GM18861 (cell line): ENCODE measurements at regions not wholly inside any gene's neighbourhood (a gene's known extent, or its start where the extent isn't known, plus 50 kb on each side); places are given as distances from the start of the nearest gene placed in this dataset.

Experiments used
- ATAC-seq: cut with Tn5 transposase; IDR thresholded peaks from one replicate; pipeline ENCODE4 v1.9.1; 2021; ENCODE audit not compliant: unreplicated experiment

DNA sequence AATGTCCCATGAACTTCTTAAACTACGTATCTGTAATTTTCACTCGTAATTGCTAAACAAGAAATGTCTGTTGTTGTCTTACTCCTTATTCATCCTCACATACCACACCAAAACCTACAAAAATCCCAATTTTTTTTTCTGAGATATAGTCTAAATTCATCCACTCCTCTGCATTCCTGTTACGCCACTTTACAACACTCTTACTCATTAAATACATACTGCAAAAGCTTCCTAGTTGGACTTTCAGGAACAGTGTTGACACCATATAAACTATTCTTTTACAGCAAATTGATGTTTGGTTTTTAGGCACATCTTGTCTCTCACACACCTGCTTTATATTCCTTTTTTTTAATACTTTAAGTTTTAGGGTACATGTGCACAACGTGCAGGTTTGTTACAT is 934.9 kb upstream of the CADM2 start:
- no peak for ATAC-seq

DNA sequence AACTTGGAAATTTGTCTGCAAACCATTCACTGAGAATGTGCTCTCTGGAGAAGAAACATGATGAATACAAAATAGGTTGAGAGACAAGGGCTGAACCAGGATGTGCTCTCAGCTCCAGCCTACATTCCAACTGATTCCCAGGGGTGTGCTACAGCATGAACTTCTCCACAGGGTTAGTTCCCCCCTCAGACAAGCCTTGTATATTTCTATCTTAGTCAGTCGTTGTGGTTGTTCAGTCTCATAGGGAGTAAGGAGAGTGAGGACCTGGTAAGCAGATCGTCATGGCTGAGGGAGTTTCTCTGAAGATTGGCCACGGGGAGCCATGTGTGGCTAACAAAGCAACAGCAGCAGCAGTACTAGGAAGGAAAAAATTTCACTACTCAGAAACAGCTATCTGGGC is 919.7 kb upstream of the CADM2 start:
- ATAC-seq: no peak

DNA sequence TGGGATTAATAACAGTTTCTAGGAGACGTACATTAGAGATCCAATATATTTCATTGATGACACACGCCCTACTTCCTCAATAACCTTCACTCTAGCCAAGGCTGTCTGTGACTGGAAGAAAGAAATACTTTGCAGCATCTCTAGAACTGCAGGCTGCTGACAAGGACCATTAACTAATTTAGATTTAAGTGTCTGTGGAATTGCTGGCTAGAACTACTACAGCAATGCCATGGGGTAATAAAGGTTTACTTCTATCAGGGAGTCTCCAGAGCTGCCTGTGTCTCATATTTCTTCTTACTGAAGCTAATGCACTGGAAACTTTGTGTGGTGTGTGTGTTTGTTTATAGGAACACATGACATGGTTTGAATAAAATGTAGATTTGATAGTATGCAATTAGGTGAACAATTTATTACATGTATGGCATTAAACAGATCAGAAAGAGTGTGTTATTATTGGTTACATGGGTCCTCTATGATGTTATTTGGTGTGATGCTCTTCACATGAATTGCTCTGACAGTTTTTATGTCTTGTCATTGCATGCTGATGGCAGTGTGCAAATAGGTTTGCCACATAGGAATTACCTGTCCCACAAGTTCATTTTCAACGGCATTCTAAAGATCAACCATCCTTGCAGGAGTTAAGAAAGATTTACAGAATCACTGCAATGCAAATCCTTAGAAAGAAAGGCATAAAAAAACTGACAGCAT is 916.2 kb upstream of the CADM2 start:
- ATAC-seq: no peak

GRCh38 chr3:84066915-84067314 is 891.9 kb upstream of the CADM2 start:
- ATAC-seq: no peak

GRCh38 chr3:84073664-84074063 is 885.1 kb upstream of the CADM2 start:
- no peak for ATAC-seq

DNA sequence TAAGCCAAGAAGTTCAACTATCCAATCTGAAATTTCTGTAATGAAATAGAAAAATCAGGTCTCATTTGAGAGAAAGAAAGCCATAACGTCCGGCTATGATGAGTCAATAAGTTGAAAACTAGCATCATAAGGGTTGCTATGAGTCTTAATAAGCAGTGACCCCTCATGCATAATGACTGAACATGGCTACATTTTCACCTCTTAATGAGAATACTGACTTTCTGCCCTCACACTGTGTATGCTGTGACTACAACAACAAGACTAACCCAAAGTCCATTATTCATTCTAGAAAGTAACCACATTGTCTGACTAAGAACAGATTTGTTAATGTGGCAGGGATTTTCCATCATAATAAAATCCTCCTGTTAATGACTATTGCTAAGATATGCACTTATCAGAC is 884.0 kb upstream of the CADM2 start:
- ATAC-seq: no peak

- no peak for ATAC-seq
Observed at GRCh38 chr3:84077479-84077878, 881.3 kb upstream of the CADM2 start.

- no peak for ATAC-seq
Observed at GRCh38 chr3:84082726-84083125, 876.1 kb upstream of the CADM2 start.

- ATAC-seq: no peak
Observed at GRCh38 chr3:84092907-84093306, 865.9 kb upstream of the CADM2 start.

DNA sequence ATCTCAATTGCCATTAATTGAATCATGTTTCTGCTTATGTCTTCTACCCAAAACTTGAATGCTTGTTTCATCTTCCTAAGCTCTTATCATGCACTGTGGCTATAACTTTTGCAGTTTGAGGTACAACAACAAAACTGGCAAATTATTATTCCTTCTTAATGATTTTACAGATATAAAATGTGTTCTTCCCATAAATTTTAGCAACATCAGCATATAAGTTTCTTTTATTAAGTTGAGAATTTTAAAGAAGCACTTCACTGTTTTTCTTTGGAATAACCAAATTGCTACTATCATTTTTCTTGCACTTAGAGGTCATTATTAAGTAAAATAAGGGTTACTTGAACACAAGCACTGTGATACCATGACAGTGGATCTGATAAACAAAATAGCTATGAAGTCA is 862.6 kb upstream of the CADM2 start:
- no peak for ATAC-seq

DNA sequence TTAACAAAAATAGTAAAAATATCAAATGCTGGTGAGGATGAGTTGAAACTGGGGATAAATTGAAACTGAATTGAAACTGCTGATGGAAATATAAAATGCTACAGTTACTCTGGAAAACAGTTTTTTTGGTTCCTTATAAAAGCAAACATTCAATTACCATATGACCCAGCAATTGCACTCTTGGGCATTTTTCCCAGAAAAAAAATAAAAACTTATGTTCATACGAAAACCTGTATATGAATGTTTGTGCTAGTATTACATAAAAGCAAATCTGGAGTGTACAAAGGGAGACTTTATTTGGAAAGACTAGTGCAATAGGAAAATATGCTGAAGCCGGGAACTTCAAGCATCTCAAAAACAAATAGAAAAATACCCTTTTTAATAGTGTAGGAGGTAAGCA is 857.9 kb upstream of the CADM2 start:
- ATAC-seq: no peak

GRCh38 chr3:84108442-84108971 is 850.3 kb upstream of the CADM2 start:
- ATAC-seq: no peak

GRCh38 chr3:84109911-84110310 is 848.9 kb upstream of the CADM2 start:
- no peak for ATAC-seq

DNA sequence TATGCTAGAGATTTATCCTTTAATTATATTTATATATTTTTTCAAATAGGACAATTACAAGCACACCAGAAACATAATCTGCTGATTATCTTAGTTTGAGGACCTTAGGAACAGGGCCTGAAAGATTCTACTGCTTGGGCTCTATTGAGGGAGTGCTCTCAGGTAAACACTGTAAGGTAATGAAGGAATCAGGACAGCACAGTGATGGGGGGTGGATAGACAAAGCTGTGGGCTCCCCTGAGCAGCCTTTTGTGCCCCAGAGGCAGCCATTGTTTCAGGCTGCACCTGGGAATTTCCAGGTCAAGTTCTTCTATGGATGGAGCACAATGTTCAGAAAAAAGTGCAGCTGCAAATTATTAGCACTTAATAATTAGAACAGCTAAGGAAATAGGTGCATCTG is 848.0 kb upstream of the CADM2 start:
- no peak for ATAC-seq

DNA sequence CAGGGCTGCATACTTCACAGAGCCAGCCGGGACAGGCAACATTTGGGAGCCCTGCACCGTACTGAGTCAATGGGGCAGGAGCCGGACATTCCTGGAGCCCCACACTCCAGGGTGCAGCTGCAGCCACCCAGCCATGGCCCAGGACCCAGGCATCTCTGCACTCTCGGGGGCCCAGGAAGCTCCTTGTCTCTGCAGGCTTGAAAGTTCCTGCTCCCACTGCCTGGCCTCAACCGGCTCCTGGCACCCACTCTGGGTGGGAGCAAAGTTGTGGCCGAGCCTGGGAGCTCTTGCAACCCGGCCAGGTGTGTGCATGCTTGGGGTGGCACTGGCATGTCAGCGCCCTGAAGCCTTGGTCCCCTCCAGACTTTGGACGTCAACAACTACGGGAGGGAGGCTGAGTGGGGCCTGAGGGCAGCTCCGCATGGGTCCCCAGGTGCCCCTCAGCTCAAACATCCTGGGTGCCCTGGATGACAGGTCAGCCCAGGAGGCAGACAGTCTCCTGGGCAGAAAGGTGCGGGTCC is 833.5 kb upstream of the CADM2 start:
- ATAC-seq: no peak

DNA sequence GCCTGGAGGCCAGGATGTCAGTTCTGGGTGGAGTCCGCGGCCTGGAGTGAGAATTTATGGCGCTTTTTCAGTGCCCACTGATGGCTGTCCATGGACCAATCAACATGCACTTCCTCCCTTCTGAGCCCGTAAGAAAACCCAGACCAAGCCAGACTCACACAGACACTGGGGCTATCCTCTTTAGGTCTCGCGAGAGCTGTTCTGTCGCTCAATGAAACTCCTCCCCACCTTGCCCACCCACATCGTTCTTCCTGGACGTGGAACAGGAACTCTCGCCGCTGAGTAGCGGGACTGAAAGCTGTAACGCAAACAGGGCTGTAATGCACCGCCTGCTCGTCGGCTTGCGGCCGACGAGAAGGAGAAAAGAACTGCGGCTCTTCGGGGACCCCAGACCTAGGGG is 833.0 kb upstream of the CADM2 start:
- ATAC-seq: no peak

- no peak for ATAC-seq
Observed at GRCh38 chr3:84126160-84126559, 832.6 kb upstream of the CADM2 start.

DNA sequence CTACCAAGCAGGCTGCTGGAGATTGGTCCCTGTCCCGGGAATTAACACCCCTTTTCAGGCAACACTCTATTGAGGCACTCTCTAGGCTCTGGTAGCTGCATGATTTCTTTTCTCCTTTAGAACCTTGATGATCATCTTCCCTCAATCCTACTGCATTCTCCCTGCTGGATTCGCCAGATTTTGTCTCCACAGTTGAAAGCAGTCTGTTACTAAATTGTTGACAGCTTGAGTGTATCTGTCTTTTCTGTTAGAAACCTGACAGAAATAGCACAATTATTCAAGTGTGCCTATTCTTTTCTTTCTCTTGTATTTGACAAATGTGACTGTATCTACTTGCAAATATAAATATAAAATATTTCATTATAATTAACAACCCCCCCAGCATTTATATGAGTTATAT is 830.8 kb upstream of the CADM2 start:
- no peak for ATAC-seq

DNA sequence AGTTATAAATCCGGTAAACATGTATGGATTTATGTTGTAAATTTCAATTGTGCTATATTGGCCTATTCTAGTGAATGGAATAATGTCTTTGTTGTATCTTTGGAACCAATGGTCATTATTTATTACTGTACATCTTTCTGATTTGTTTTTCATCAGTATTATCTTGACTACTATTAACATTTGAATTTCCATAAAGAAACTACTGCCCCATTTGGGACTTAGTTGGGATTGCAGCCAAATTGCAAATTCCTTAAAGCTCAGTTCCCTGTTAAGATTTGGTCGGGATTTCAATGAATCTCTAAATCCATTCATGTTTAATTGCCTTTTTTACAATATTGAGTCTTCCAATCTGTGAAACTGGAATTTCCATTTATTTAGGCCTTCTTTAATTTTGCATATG is 822.4 kb upstream of the CADM2 start:
- no peak for ATAC-seq

DNA sequence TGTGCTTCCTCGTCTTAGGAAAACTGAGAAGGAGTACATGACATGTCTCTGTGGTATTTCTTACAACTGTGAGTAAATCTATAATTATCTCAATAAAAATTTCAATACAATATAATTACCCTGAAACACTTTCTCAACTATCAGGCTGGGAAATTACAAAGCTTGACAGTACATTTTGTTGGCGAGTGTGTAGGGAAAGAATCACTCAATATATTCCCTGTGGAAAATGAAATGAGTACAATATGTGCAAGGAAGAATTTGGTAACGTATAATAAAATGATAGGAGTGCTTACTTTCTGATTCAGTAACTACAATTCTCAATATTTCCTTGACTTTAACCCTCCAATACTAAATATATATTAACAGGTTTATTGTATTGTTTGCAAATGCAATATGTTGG is 818.2 kb upstream of the CADM2 start:
- ATAC-seq: no peak

DNA sequence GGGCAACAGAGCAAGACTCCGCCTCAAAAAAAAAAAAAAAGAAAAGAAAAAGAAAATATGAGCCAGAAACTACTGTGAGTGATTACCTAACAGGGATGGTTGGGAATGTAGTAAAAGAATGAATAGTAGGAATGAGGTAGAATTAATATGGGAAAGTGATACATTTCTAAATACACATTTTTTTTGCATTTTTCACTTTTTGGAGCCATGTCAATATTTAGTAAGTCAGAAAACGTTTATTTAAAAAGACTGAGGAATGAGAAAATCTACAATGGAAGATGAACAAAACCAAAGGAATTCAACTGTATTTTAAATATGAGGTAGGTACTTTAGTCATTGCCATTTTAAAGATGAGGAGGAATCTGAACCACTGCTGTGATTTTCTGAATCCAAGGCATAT is 817.2 kb upstream of the CADM2 start:
- no peak for ATAC-seq

GRCh38 chr3:84165328-84165727 is 793.5 kb upstream of the CADM2 start:
- ATAC-seq: no peak

DNA sequence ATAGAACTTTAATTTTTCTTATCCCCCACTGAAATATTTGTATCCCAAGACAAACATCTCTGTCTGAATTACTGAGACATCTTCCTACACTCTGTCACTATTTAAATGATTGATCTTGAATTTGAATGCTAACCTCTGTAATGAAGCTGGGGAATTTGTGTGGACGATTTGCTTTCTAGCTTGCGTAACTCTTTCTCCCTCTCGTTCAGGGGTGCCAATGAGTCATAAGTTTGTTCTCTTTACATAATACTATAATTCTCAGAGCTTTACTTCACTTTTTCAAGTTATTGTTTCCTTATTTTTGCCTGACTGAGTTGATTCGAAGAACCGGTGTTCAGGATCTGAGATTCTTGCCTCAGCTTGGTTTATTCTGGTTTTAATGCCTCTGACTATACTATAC is 783.3 kb upstream of the CADM2 start:
- ATAC-seq: no peak
